Omental fat pad (tissue), 3 donors: ENCODE measurements at regions not wholly inside any gene's neighbourhood (a gene's known extent, or its start where the extent isn't known, plus 50 kb on each side); places are given as distances from the start of the nearest gene placed in this dataset.
A peak's percentile ranks its signal among the peaks of the same experiment; 100 is the strongest.
"Not testable (repeated sequence)": the region's sequence is repeated elsewhere in the genome, so short reads cannot be mapped to it uniquely, and the experiment has no call there.

Source experiments
- ATAC-seq: fragments of 150-250 bp; one replicate; pipeline ENCODE4 v1.9.1; 2016; ENCODE audit warnings: mild to moderate bottlenecking, moderate library complexity; ENCODE audit not compliant: low FRiP score
- DNase-seq: peaks from one replicate; pipeline ENCODE4 v3.0.0-alpha.2; 2019; ENCODE audit warnings: low spot score
- TF ChIP-seq, protein P1 (sequence below), 3 donors: fragments of 450-650 bp; IDR thresholded peaks; one replicate each; pipeline ENCODE4 v1.5.1; 2016 to 2017; ENCODE audit warnings: antibody characterized with exemption in 3 of 3, mild to moderate bottlenecking in 3 of 3, moderate library complexity in 2 of 3

DNA sequence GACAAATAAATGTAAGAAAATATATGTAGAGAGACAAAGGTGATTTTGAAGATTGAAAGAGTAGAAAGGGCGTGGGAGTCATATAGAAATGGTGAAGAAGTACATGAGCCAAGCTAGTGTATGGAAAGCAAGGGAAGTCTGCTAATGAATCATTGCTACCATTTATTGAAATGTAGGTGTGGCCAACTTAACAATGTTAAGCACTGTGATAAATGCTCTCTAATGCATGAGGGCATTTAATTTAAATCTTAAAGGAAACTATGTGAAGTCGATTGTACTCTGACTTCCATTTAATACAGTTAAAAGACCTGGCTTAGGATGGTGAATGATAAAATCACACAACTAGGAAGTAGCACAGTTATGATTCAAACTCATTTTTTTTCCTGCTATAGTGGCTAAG lies 219.9 kb downstream of the CASP12 start:
- no peak for DNase-seq
- TF ChIP-seq, protein P1, sequence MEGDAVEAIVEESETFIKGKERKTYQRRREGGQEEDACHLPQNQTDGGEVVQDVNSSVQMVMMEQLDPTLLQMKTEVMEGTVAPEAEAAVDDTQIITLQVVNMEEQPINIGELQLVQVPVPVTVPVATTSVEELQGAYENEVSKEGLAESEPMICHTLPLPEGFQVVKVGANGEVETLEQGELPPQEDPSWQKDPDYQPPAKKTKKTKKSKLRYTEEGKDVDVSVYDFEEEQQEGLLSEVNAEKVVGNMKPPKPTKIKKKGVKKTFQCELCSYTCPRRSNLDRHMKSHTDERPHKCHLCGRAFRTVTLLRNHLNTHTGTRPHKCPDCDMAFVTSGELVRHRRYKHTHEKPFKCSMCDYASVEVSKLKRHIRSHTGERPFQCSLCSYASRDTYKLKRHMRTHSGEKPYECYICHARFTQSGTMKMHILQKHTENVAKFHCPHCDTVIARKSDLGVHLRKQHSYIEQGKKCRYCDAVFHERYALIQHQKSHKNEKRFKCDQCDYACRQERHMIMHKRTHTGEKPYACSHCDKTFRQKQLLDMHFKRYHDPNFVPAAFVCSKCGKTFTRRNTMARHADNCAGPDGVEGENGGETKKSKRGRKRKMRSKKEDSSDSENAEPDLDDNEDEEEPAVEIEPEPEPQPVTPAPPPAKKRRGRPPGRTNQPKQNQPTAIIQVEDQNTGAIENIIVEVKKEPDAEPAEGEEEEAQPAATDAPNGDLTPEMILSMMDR (IDR thresholded peaks at IDR 0.05), result no peak
- no peak for ATAC-seq

DNA sequence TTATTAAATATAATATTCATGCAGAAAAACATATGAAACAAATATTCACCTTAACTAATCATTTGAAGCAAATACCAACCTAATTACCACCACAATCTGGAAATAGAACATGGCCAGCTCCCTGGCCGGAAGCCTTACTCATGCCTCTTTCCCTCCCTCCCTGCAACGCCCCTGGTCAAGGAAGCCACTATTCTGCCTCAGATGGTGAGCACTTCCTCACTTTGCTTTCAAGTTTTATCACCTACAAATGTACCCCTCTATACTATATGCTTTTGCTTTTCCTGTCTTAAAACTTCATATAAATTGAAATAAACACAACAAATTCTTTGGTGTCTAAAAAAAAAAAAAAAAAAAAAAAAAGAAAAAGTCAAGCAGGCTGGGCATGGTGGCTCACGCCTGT lies 221.2 kb downstream of the CASP12 start:
- ATAC-seq, DNase-seq: not testable (repeated sequence)

DNA sequence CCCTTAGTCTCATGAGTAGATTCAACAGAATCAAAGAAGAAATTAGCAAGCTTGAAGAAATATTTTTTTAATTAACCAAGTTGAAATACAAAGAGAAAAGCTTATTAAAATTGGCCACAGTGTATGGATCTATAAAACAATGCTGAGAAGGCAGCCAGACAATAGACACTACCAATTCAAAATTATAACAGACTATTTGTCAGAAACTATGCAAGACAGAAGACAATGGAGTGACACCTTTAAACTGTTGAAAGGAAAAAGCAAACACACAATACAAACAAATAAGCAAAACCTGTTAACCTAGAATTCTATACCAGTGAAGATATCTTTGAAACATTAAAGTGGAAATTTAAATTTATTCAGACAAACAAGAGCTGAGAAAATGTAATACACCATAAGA lies 225.4 kb downstream of the CASP12 start:
- ATAC-seq, result no peak
- TF ChIP-seq, protein P1 (IDR thresholded peaks at IDR 0.05), result no peak

DNA sequence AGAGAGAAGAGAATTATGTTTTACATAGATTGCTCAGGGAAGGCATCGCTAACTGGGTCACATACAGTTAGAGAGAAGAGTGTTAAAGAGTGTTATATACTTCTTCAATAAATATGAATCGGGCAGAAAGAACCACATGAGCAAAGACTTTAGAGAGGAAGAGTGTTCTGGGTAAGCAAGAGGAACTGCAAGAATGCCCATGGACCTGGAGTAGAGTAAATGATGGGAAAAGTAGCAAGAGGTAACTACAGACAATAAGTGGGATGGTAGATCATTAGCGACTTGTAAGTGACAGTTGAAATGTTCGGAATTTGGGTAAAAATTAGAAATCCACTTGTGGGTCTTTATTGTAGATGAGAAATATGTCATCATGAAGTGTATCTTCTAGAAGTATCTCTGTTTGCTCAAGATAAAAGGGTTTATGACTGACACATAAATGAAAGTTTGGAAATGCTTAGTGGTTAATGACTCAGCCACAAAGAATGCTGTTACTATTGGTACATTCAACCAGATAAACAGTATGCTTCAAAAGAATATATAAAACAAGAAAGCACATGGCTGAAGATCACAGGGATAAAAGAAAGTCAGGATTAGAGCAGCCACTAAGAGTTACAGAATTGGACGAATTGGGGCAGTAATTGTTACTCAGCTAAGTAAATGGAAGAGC lies 229.3 kb downstream of the CASP12 start:
- DNase-seq (no peak), ATAC-seq (peak; percentile 70)
- TF ChIP-seq, protein P1 (IDR thresholded peaks at IDR 0.05), result no peak

More for the DNA sequence above, 225.4 kb downstream of the CASP12 start:
- DNase-seq, result no peak

DNA sequence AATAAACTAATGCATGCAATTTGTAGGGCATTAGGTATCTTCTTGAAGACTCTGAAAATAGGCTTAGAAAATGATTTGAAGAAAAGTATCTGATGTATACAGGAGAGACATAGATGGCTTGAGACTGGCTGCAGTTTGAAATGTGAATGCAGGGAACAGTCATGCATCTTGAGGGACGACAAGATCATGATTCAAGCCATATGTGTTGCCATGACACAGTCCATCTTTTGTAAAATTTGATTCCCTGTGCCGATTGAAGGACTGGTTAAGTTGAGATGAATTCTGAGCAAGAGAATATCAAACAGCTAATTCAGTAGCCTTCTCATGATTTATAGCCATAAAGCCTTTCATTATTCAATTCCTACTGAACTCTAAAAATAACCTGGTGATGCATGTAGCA lies 231.6 kb downstream of the CASP12 start:
- DNase-seq, result no peak
- ATAC-seq, result no peak
- TF ChIP-seq, protein P1 (IDR thresholded peaks at IDR 0.05), result no peak

DNA sequence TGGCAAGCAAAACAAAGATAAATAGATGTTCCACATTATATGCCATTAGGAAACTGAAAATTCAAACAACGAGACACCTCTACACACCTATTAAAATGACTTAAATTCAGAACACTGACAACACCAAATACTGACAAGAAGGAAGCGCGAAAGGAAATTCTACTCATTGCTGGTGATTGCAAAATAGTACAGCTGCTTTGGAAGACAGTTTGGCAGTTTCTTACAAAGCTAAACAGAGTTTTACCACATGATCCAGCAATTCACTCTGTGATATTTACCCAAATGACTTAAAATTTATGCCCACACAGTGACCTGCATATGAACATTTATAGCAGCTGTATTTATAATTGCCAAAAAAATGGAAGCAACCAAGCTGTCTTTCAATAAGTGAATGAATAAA lies 232.6 kb downstream of the CASP12 start:
- TF ChIP-seq, protein P1 (IDR thresholded peaks at IDR 0.05), result no peak
- DNase-seq (no peak), ATAC-seq (no peak)

DNA sequence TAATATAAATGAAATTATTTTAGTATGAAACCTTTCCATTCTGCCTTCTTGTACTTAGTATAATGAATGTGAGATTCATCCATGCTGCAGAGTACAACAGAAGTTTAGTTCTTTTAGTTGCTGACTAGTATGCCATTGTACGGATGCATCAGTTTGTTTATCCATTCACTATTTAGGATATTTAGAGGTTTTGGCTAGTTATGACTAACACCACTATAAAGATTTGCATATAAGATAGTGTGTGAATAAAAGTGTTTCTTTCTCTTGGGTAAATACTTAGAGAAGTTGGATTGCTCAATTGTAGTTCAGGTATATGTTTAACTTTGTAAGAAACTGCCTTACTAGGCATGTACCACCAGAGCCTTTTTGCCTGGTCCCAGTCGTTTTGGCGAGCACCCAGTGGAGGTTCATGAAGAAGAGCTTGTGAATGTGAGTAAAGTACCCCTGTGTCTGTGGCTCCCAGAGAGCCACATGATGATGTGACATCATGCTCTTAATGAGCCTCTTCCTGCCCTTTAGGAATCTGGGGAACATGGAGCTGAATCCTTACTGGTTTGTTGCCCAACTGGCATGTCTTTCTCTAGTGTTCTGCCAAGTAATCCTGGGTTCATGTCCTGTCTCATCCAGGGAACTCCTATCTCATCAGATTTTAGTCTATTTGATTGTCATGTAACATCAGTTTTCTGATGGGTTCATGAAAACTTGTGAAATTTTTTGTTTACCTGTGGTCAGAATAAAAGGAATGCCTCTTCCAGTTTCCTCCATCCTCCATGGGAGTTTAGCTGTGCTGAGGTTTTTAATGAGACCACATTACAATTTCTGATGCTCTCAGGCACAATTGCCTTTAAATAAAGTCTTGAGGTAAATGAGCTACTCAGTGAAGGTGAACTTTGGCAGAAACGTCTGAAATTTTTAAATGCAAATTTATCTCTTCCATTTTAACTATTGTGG lies 234.8 kb downstream of the CASP12 start:
- TF ChIP-seq, protein P1 (IDR thresholded peaks at IDR 0.05), result no peak
- no peak for ATAC-seq
- DNase-seq, result no peak
